Daoy (cell line): ENCODE measurements at regions not wholly inside any gene's neighbourhood (a gene's known extent, or its start where the extent isn't known, plus 50 kb on each side); places are given as distances from the start of the nearest gene placed in this dataset.

ENCODE experiments used
- DNase-seq: peaks from one replicate; pipeline ENCODE4 v3.0.0-alpha.2; 2015; ENCODE audit warnings: low read depth

DNA sequence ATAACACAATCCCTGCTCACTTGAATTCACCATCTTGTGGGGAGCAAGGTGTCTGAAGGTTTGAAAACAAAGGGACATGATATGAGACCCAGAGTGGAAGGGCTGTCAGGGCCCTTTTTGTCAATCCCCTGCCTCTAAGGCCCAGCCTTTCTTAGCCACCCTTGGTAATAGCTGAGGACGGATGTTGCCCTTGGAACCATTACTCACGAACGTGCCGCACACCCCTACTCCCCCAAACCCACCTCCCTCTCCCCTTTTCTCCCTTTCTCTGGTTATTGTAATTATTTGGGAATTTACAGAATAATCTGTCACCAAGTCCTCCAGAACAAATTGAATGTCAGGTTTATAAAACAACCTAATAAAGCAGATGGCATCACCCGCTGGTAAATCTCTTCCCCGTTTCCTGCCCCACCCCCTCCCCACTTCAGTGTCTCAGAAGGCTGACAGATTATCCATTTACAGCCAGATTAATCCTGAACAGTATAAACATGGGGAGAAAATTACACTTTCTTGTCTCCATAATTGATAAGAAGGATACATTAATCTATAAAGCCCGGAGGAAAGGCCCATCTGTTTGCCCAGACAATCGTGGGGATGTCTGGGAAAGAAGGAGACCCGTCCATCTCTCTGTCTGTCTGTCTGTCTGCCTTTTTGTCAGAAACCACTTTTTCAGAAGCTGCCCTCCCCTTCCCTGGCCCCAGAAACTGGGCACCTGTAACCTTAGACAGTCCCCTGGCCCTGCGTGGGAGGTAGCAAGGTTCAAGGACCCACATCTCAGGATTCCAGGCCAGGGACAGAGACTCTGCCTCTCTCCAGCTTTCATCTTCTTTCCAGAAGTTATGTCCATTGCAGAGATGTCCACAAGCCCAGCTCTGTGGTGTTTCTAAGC, 60.6 kb upstream of the CD34 start:
- DNase-seq: no peak

GRCh38 chr1:207970329-207971233, 59.7 kb upstream of the CD34 start:
- no peak for DNase-seq

DNA sequence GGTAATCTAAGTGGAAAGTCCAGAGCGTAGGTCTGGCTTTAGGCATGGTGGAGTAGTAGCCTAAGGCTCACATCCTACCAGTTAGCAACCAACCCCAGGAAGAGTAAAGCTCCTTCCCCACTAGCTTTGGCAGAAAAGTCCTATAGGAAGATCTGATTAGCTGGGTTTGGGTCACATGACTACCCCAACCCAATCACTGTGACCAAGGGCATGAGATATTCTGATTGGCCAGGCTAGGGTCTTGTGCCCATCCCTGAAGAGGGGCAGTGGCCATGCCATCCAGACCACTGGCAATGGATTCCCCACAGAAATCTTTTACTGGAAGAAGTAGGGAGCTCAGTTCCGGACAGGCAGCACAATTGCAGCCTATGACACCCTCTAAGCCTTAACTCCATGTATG, 58.6 kb upstream of the CD34 start:
- DNase-seq: no peak

- DNase-seq: no peak
Observed at GRCh38 chr1:207968521-207969009, 57.6 kb upstream of the CD34 start.

- DNase-seq: no peak
Observed at GRCh38 chr1:207967703-207968102, 56.8 kb upstream of the CD34 start.

GRCh38 chr1:207966521-207966920, 55.6 kb upstream of the CD34 start:
- DNase-seq: no peak

DNA sequence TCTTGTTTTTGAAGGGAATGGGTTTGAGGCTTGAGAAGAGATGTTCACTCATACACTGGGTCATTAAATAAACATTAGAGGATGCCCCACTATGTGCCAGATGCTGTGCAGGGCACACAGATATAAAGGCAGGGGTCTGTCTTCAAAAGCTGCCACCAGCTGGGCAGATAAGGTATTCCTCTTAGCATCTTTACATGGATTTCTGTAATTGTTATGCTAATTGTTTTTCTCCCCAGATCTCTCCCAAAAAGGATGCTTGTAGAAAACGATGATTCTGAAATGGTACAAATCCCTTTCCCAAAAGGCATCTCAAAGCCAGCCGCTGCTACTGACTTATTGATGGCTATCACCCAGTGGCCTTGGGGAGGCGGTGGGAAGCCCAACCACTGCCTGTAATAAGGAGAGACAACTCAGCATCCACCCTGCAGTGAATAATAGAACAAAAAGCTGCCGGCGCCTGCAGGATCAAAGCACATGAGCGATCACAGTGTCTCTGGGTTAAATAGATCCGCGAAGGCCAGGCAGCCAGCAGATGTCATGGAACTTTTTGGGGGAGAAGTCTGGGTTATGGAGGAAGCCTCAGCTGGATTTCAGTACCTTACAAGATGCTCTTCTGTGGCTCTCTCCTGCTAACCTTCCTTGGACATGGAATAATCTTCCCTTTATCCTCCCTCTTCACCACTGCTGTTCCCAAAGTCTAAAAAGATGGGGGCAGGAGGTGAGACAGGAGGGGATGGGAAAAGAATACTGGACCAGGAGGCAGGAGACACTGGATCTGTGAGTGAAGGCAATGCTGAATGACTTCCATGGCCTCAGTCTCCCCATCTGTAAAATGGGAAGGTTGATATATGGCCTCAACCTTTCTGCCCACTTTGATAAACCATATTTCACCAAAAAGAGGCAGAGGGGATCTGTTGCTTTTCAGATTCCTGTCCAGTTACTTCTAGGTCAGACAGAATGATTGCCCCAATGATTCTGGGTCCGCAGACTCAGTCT, 54.8 kb upstream of the CD34 start:
- no peak for DNase-seq

- DNase-seq: no peak
Observed at GRCh38 chr1:207964195-207964966, 53.5 kb upstream of the CD34 start.

- peak; percentile 94 for DNase-seq
Observed at GRCh38 chr1:207963427-207964194, 52.7 kb upstream of the CD34 start.

DNA sequence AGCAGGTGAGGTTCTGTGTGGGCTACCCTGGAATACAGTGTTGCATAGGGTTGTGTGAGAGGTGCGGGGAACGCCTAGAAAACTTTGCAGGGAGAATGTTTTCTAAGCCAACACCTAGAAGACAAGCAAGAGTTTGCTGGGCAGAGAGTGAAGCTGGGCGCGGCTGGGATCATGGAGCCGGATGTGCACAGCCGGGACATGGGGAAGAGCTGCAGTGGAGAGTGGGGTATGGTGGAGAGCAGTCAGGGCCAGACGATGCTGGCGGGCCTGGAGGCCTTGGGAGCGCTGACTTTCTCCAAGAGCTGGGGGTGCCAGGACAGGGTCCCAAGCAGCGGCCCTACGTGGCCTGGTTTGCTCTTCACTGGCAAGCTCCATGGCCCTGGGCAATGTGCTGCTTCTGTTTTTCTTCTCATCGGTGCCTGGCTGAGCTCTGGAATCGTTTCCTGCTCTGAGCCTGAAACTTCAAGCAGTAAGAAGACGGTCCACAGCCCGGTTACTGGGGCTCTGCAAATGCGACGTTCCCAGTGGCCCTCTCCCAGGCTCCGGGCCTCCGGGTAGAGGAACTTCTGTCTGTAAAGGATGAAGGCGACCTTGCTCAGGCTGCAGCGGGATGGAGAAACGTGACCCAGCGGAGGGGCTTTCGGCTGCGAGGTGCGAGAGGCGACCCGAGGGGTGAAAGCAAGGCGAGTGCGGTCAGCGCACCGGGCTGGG, 51.9 kb upstream of the CD34 start:
- no peak for DNase-seq
